ENCODE measurements at regions not wholly inside any gene's neighbourhood (a gene's known extent, or its start where the extent isn't known, plus 50 kb on each side); places are given as distances from the start of the nearest gene placed in this dataset.
"Not testable (repeated sequence)": the region's sequence is repeated elsewhere in the genome, so short reads cannot be mapped to it uniquely, and the experiment has no call there.

- no peak for DNase-seq
Measured at GRCh38 chrX:35416782-35417181, 381.4 kb upstream of the MAGEB16 start.

- no peak for DNase-seq
Measured at GRCh38 chrX:35432056-35432455, 366.1 kb upstream of the MAGEB16 start.

GRCh38 chrX:35439034-35439660 is 359.0 kb upstream of the MAGEB16 start:
- no peak for DNase-seq

- DNase-seq = no peak
Measured at GRCh38 chrX:35439692-35440091, 358.4 kb upstream of the MAGEB16 start.

- DNase-seq = no peak
Measured at GRCh38 chrX:35442421-35442820, 355.7 kb upstream of the MAGEB16 start.

- not testable (repeated sequence) for DNase-seq
Measured at GRCh38 chrX:35443091-35443582, 355.0 kb upstream of the MAGEB16 start.

GRCh38 chrX:35444671-35445355 is 353.3 kb upstream of the MAGEB16 start:
- DNase-seq = no peak

- DNase-seq = no peak
Measured at GRCh38 chrX:35445912-35446311, 352.2 kb upstream of the MAGEB16 start.

- DNase-seq = no peak
Measured at GRCh38 chrX:35456891-35457290, 341.3 kb upstream of the MAGEB16 start.

- DNase-seq = no peak
Measured at GRCh38 chrX:35458142-35458541, 340.0 kb upstream of the MAGEB16 start.

GRCh38 chrX:35461164-35461563 is 337.0 kb upstream of the MAGEB16 start:
- DNase-seq = no peak

GRCh38 chrX:35496671-35497070 is 301.5 kb upstream of the MAGEB16 start:
- DNase-seq = not testable (repeated sequence)

- not testable (repeated sequence) for DNase-seq
Measured at GRCh38 chrX:35497453-35497852, 300.7 kb upstream of the MAGEB16 start.

GRCh38 chrX:35499071-35499862 is 298.9 kb upstream of the MAGEB16 start:
- no peak for DNase-seq

- DNase-seq = no peak
Measured at GRCh38 chrX:35507701-35508100, 290.4 kb upstream of the MAGEB16 start.

GRCh38 chrX:35548003-35548402 is 250.1 kb upstream of the MAGEB16 start:
- not testable (repeated sequence) for DNase-seq

GRCh38 chrX:35557916-35558315 is 240.2 kb upstream of the MAGEB16 start:
- no peak for DNase-seq

- no peak for DNase-seq
Measured at GRCh38 chrX:35561985-35562384, 236.2 kb upstream of the MAGEB16 start.

- no peak for DNase-seq
Measured at GRCh38 chrX:35562395-35562794, 235.7 kb upstream of the MAGEB16 start.

GRCh38 chrX:35590210-35590609 is 207.9 kb upstream of the MAGEB16 start:
- no peak for DNase-seq

GRCh38 chrX:35611562-35611961 is 186.6 kb upstream of the MAGEB16 start:
- not testable (repeated sequence) for DNase-seq

- DNase-seq = no peak
Measured at GRCh38 chrX:35617836-35618235, 180.3 kb upstream of the MAGEB16 start.

- DNase-seq = no peak
Measured at GRCh38 chrX:35622040-35622439, 176.1 kb upstream of the MAGEB16 start.

GRCh38 chrX:35622601-35623000 is 175.5 kb upstream of the MAGEB16 start:
- DNase-seq = no peak

All from CD4-positive, alpha-beta T cell treated with Interleukin-4 for 4 hours (primary cell).